ENCODE measurements at regions not wholly inside any gene's neighbourhood (a gene's known extent, or its start where the extent isn't known, plus 50 kb on each side); places are given as distances from the start of the nearest gene placed in this dataset.
A peak's percentile ranks its signal among the peaks of the same experiment; 100 is the strongest.
"Not testable (repeated sequence)": the region's sequence is repeated elsewhere in the genome, so short reads cannot be mapped to it uniquely, and the experiment has no call there.

- no peak for DNase-seq (ENCODE audit: low read depth, low spot score)
These were observed 297.8 kb downstream of the SATB1 start for GRCh38 chr3:18127174-18127858.

- DNase-seq (ENCODE audit: low read depth, low spot score), result no peak
These were observed 298.4 kb downstream of the SATB1 start for GRCh38 chr3:18126772-18127171.

GRCh38 chr3:18124501-18124900, 300.6 kb downstream of the SATB1 start:
- no peak for DNase-seq (ENCODE audit: low read depth, low spot score)

GRCh38 chr3:18122264-18122663, 302.9 kb downstream of the SATB1 start:
- DNase-seq (ENCODE audit: low read depth, low spot score), result no peak

GRCh38 chr3:18121020-18121419, 304.1 kb downstream of the SATB1 start:
- DNase-seq (ENCODE audit: low read depth, low spot score), result no peak

- no peak for DNase-seq (ENCODE audit: low read depth, low spot score)
These were observed 305.3 kb downstream of the SATB1 start for GRCh38 chr3:18119866-18120265.

- no peak for DNase-seq (ENCODE audit: low read depth, low spot score)
These were observed 310.2 kb downstream of the SATB1 start for GRCh38 chr3:18114894-18115293.

GRCh38 chr3:18113417-18113816, 311.7 kb downstream of the SATB1 start:
- DNase-seq (ENCODE audit: low read depth, low spot score), result no peak

GRCh38 chr3:18112674-18113375, 312.3 kb downstream of the SATB1 start:
- no peak for DNase-seq (ENCODE audit: low read depth, low spot score)

- no peak for DNase-seq (ENCODE audit: low read depth, low spot score)
These were observed 313.3 kb downstream of the SATB1 start for GRCh38 chr3:18111796-18112232.

- DNase-seq (ENCODE audit: low read depth, low spot score), result no peak
These were observed 321.5 kb downstream of the SATB1 start for GRCh38 chr3:18103591-18103990.

- DNase-seq (ENCODE audit: low read depth, low spot score), result no peak
These were observed 325.0 kb downstream of the SATB1 start for GRCh38 chr3:18100121-18100520.

- no peak for DNase-seq (ENCODE audit: low read depth, low spot score)
These were observed 325.5 kb downstream of the SATB1 start for GRCh38 chr3:18099611-18100010.

GRCh38 chr3:18098960-18099587, 326.1 kb downstream of the SATB1 start:
- peak; percentile 84 for DNase-seq (ENCODE audit: low read depth, low spot score)

GRCh38 chr3:18097989-18098388, 327.1 kb downstream of the SATB1 start:
- DNase-seq (ENCODE audit: low read depth, low spot score), result no peak

- DNase-seq (ENCODE audit: low read depth, low spot score), result no peak
These were observed 327.7 kb downstream of the SATB1 start for GRCh38 chr3:18097473-18097872.

- DNase-seq (ENCODE audit: low read depth, low spot score), result no peak
These were observed 332.4 kb downstream of the SATB1 start for GRCh38 chr3:18092726-18093125.

- no peak for DNase-seq (ENCODE audit: low read depth, low spot score)
These were observed 334.8 kb downstream of the SATB1 start for GRCh38 chr3:18090377-18090776.

- no peak for DNase-seq (ENCODE audit: low read depth, low spot score)
These were observed 337.2 kb downstream of the SATB1 start for GRCh38 chr3:18087988-18088387.

GRCh38 chr3:18086760-18087159, 338.4 kb downstream of the SATB1 start:
- no peak for DNase-seq (ENCODE audit: low read depth, low spot score)

GRCh38 chr3:18086078-18086477, 339.1 kb downstream of the SATB1 start:
- DNase-seq (ENCODE audit: low read depth, low spot score), result peak; percentile 58

- DNase-seq (ENCODE audit: low read depth, low spot score), result no peak
These were observed 339.7 kb downstream of the SATB1 start for GRCh38 chr3:18085429-18085828.

GRCh38 chr3:18083273-18083590, 340.8 kb upstream of the TBC1D5 start:
- not testable (repeated sequence) for DNase-seq (ENCODE audit: low read depth, low spot score)

Measured in ELF-1 (cell line).